Urinary bladder (tissue), 3 donors: ENCODE measurements at regions not wholly inside any gene's neighbourhood (a gene's known extent, or its start where the extent isn't known, plus 50 kb on each side); places are given as distances from the start of the nearest gene placed in this dataset.

Experiments used
- DNase-seq: peaks from one replicate; pipeline ENCODE4 v3.0.0-alpha.2; 2015; ENCODE audit errors: extremely low spot score
- H3K27ac ChIP-seq: one replicate; pipeline ENCODE4 v1.5.1; 2013; ENCODE audit warnings: low read depth, mild to moderate bottlenecking, moderate library complexity
- H3K36me3 ChIP-seq: one replicate; pipeline ENCODE4 v1.6.1; 2013; ENCODE audit warnings: mild to moderate bottlenecking, moderate library complexity; ENCODE audit not compliant: insufficient read depth
- H3K4me1 ChIP-seq: one replicate; pipeline ENCODE4 v1.6.1; 2013; ENCODE audit warnings: mild to moderate bottlenecking, moderate library complexity; ENCODE audit not compliant: insufficient read depth
- H3K4me3 ChIP-seq: one replicate; pipeline ENCODE4 v1.5.1; 2013; ENCODE audit warnings: low read depth, low read length
- WGBS: extraction: QIAGEN DNeasy Blood & Tissue Kit; methylation state at CpG from one replicate; pipeline ENCODE4 v1.1.7; 2013; 5-methylcytosine and 5-hydroxymethylcytosine counted together
- donor health status: healthy with polysubstance abuse.
- donor health status: healthy.

DNA sequence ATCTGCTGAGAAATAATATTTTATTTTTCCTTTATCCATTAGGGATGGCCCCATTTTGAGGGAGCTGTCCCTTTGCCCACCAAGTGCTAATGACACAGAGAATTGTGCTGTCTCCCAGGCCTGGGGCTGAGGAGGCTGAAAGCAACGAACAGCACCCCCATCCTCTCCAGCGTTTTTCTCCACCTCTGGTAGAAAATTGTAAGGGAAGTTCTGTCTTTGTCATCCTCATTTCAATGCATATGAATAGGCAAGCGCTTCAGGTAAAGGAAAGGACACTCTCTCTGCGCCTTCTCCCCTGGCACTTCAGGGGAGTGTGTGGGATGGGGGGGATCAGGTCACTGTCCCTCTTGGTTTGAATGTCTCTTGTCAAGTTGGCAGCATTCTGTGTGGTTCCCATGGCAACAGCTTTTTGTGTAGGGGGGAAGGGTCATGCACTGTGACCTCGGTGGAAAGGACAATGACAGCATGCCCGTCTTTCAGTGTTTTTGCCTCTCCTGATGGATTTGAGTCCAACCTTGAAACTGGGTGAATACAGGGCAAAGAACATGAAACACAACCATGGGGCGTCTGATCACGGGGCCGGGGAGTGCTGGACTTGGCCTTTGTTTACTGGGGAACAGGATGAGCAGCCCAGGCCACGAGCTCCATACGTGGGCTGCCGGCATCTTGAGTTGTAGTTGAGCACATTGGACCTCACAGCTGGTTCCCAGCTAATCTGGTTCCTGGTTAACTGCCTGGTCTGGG lies 230.2 kb downstream of the VRK1 start:
- H3K4me3 ChIP-seq, result no peak overlapping the region
- H3K36me3 ChIP-seq, result no peaks in the 10 kb centered on the region
- no peaks in the 10 kb centered on the region for H3K4me1 ChIP-seq
- H3K27ac ChIP-seq, result no peak overlapping the region
- WGBS, result 58% methylated on average over 12 of the region's 12 CpGs
- DNase-seq, result no peak

DNA sequence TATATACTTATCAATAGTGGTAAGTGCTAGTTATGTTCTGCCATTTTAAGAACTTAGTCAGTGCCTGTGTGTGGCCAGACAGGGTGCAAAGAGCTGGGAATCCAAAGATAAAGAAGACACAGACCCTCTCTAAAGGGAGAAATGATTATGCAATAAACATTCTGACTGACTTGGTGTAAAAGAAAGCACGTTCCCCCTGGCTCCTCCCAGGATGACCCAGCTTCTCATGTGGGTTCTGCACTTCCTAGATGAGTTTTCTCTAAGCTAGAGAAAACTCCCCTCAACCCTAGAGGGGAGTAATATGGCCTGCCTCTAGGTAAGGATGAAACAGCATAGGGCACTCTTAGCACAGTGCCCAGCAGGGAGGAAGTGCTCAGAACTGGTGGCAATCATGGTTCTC lies 231.2 kb downstream of the VRK1 start:
- 11% methylated on average over 1 of the region's 1 CpG for whole genome bisulfite sequencing

DNA sequence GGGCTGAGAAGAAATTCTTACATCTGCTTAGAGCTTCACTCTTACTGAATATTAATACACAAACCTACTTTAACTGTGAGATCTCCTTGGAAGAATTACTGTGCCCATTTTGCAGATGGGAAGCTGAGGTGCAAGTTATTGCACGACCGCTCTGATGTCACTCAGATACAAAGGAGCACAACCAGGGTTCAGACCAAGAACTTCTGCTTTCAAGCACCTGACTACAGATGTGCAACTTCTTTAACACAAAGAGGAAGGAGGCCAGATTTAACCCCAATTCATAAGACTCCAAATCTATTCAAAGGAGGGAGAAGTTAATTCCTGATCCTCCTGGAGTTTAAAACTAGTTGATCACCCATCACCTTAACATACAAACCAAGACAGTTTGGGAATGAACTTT lies 232.6 kb downstream of the VRK1 start:
- Histone ChIP-seq H3K27ac (no peak overlapping the region), H3K4me1 (no peaks in the 10 kb centered on the region), H3K36me3 (no peaks in the 10 kb centered on the region), H3K4me3 (no peak overlapping the region)
- 97% methylated on average over 2 of the region's 2 CpGs for WGBS
- no peak for DNase-seq

More for the DNA sequence above, 231.2 kb downstream of the VRK1 start:
- H3K36me3 ChIP-seq, result no peaks in the 10 kb centered on the region
- no peak overlapping the region for H3K27ac ChIP-seq
- no peak overlapping the region for H3K4me3 ChIP-seq
- no peak for DNase-seq
- no peaks in the 10 kb centered on the region for H3K4me1 ChIP-seq

DNA sequence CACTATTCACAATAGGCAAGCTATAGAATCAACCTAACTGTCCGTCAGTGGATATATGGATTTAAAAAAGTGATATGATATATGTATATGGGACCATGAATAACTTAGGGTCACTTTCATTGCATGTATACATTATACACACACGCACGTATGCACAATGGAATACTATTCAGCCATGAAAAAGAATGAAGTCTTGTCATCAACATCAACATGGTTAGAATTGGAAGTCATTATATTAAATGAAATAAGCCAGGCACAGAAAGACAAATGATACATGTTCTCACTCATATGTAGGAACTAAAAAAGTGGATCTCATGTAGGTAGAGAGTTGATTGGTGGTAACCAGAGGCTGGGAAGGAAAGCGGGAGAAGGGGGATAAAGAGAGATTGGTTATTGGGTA lies 234.3 kb downstream of the VRK1 start:
- no peaks in the 10 kb centered on the region for H3K4me1 ChIP-seq
- DNase-seq, result no peak
- WGBS, result 98% methylated on average over 4 of the region's 4 CpGs
- H3K4me3 ChIP-seq, result no peak overlapping the region
- H3K27ac ChIP-seq, result no peak overlapping the region
- H3K36me3 ChIP-seq, result no peaks in the 10 kb centered on the region

DNA sequence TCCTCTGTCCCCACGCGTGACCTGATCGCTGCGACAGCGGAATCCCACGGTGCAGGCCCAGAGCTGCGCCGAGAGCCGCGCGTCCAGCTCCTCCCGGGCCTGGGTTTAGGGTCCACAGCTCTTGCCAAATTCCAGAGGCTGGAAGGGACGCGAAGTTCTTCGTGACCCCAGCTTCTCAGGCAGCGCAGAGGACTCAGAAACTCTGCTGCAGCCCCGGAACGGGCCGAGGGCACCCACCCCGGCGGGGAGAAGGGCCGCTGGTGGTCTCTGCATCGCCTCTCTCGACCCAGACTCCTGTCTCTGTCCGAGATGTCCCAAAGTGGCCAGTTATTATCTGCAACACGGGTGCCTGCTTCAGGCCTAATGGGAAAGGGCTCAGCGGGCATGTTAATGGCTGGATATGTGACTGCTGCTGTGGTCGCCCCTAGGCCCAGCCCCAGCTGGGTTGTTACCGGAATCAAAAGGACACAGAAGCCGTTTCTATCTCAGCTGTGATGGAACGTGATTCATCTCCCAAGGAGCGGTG lies 236.4 kb downstream of the VRK1 start:
- no peak overlapping the region for H3K4me3 ChIP-seq

DNA sequence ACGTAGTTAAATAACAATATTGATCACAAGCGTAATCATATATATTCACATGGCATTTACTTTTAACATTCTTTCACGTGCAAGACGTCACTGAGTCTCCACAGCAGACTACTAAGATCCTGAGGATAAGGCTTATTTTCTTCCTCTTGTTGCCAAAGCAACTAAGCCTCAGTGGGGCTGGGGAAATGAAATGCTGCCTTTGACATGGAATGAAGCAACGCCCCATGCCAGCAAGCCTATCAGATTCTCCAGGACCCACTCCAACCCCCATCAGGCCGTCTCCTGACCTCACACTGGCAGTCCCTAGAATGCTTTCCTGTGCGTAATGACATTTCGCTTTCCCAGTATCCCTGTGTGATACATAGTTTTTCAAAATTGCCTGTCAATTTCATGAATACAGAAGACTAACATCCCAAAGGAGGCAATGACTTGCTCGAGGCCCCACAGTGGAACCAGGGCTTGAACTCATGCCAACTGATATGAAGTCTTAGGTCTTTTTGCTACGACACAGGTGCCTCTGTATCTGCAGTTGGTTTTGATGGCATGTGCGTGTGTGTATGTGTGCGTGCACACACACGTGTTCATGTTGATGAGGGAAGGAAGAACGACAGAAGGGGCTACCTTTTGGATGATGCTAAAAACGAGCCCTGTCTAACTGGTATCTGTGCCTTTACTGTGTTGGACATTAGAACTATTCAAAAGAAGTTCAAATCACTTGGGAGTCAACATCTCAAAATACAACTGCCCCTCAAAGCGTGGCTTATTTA lies 239.1 kb downstream of the VRK1 start:
- Histone ChIP-seq H3K4me3 (no peak overlapping the region), H3K4me1 (no peaks in the 10 kb centered on the region), H3K27ac (no peak overlapping the region), H3K36me3 (no peaks in the 10 kb centered on the region)
- 64% methylated on average over 16 of the region's 16 CpGs for WGBS
- DNase-seq, result no peak

More for the DNA sequence above, 236.4 kb downstream of the VRK1 start:
- no peaks in the 10 kb centered on the region for H3K36me3 ChIP-seq
- H3K4me1 ChIP-seq, result no peaks in the 10 kb centered on the region
- no peak overlapping the region for H3K27ac ChIP-seq
- 20% methylated on average over 32 of the region's 32 CpGs for WGBS
- DNase-seq, result no peak

DNA sequence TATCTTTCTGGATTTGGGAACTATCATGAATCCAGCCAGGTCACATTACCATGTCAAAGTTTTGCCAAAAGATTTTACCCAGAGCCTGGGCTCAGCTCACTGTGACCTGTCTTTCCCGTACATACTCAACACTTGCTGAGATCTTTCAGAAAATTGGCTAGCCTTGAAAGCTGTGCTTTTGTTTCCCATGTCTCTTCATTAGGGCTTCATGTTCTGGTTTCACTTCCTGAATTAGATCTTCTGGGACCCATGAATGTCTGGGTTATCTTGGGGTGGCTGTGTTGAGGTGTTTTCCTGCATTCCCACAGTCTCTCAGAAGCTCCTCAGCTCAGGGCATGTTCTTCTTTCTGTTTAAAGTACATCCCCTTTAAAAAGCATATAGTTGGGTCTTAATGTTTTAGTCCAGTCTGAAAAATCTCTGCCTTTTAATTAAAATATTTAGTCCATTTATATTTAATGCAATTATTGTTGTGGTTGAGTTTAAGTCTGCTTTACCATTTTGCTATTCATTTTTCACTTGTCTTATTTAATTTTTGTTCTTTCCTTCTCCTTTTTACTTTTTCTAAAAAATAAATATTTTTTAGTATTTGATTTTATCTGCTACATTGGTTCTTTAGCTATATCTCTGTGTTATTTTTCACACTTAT lies 242.7 kb downstream of the VRK1 start:
- no peak overlapping the region for H3K27ac ChIP-seq
- no peaks in the 10 kb centered on the region for H3K36me3 ChIP-seq
- H3K4me3 ChIP-seq, result no peak overlapping the region
- no peak for DNase-seq
- WGBS, result 89% methylated on average over 1 of the region's 1 CpG
- H3K4me1 ChIP-seq, result no peaks in the 10 kb centered on the region

DNA sequence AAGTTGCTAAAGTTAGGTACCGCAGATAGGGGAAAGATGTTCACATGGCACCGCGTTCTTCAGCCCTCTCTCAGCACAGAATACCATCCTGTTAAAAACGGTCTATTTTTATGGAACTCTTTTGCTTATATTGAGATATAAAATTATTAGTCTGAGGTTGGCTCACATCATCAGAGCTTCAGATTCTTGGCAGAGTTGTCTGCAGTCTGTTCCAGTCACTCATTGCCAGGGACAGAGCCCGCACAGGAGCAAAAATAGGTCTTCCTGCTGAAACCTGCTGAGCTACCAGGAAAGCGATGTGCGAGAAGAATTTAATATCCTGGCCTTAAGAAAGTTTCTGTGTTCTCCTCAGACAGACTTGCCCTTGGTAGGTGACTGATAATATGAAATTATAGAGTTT lies 249.8 kb downstream of the VRK1 start:
- WGBS, result 56% methylated on average over 7 of the region's 7 CpGs
- Histone ChIP-seq H3K4me3 (no peak overlapping the region), H3K36me3 (no peaks in the 10 kb centered on the region), H3K27ac (no peak overlapping the region), H3K4me1 (no peaks in the 10 kb centered on the region)
- no peak for DNase-seq

DNA sequence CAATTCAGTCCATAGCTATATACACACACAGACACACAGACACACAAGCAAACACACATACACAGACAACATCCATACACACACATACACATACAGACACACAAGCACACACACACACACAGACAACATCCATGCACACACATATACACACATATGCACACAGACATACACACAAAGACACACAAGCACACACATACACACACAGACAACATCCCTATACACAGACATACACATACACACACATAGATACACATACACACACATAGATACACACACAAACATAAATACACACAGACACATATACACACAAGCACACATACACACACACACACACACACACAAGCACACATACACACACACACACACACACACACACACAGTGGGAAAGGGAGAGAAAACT lies 254.8 kb downstream of the VRK1 start:
- DNase-seq, result no peak
- Histone ChIP-seq H3K4me1 (no peaks in the 10 kb centered on the region), H3K27ac (no peak overlapping the region), H3K36me3 (no peaks in the 10 kb centered on the region), H3K4me3 (no peak overlapping the region)

DNA sequence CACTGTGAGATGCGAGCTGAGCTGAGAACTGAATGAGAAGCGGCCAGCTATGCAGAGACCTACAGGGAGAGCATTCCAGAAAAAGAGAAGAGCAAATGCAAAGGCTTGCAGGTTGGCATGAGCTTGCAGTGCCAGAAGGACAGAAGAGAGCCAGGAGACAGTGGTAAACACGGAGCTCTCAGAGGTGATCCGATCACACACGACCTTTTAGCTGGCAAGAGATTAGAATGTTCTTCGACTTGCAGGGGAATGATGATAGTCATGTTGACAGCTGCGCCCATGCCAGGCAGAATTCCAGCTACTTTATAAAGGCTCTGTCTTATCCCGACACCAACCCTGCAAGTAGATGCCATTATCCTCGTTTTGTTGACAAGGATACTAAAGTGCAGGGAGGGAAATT lies 256.8 kb downstream of the VRK1 start:
- Histone ChIP-seq H3K4me1 (no peaks in the 10 kb centered on the region), H3K27ac (no peak overlapping the region), H3K36me3 (no peaks in the 10 kb centered on the region), H3K4me3 (no peak overlapping the region)
- WGBS, result 81% methylated on average over 9 of the region's 9 CpGs
- DNase-seq, result no peak

DNA sequence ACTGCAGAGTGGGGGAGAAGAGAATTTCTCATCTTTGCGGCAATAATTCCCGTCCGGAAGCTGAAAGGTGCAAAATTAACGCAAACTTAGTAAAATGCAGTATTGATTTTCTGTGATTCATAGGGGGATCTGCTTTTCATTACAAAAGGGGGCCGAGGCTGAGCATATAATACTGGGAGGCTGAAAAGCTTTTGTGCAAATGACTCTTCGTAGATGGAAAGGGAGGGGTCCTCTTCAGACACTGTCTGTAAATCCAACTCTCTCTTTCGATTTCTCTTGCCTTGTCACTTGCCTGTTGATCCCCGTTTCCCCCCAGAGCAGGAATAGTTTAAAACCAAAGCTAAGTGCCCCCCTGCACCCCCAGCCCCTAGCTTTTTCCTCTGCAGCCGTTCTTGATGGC lies 258.2 kb downstream of the VRK1 start:
- no peak for DNase-seq
- H3K4me1 ChIP-seq, result no peaks in the 10 kb centered on the region
- 50% methylated on average over 9 of the region's 9 CpGs for WGBS
- no peak overlapping the region for H3K27ac ChIP-seq
- no peaks in the 10 kb centered on the region for H3K36me3 ChIP-seq
- no peak overlapping the region for H3K4me3 ChIP-seq

DNA sequence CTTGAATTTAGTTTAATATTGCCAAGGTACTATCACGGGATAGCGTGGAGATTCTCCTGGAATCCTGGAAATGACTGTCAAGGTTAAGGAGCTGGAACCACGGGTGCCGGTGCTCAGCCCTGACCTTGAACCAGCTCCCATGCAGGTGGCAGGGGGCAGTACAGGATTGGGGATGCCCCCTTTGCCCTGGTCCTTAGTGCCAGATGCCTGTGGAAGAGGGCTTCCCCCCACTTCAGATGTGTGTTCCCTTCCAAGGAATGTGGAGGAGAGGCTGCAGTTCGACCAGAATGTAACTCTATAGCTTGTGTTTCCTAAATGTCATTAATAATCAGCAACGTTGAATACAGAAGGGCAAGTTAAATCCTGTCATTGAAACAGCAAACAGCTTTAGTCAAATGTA lies 258.9 kb downstream of the VRK1 start:
- Histone ChIP-seq H3K27ac (no peak overlapping the region), H3K4me1 (no peaks in the 10 kb centered on the region), H3K36me3 (no peaks in the 10 kb centered on the region), H3K4me3 (no peak overlapping the region)
- no peak for DNase-seq
- 38% methylated on average over 6 of the region's 6 CpGs for WGBS

DNA sequence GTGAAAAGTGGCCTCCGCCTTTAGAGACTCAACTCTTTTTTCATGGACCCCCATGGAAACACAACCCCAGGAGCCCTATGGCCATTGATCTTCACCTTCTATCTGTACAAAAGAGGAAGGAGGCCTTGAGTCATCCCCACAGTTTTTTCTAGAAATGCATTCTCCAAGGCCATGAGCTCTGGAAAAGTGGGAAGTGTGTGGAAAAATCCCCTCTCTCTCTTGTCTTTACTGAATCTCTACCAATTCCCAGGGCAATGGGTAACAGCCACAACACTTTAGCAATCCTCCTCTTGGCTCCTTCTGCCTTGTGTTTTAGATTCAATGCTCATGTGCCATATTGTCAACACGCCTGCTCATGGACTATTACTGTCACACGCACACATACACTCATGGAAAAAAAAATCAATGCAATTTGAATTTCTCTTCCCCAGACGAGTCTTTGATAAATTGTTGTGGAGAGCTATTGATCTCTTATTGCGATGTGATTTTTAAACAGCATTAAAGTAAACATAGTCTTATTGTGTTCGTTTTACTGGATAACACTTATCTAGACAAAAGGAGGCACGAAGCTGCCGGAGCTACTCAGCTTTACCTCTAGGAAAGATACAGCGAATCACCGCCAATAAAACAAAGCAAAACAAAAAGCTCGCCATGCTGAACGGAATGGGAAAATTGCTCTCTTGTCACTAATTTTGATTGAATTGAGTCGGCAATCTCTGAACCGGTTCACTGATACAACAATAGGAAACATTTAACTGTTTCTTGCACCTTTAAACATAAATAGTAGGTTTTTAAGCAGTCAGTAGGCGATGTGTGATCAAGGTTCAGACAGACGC lies 260.3 kb downstream of the VRK1 start:
- WGBS, result 59% methylated on average over 16 of the region's 16 CpGs
- H3K4me3 ChIP-seq, result no peak overlapping the region
- no peak for DNase-seq
- H3K4me1 ChIP-seq, result no peaks in the 10 kb centered on the region
- no peaks in the 10 kb centered on the region for H3K36me3 ChIP-seq
- no peak overlapping the region for H3K27ac ChIP-seq
